HCT116 (cell line): ENCODE measurements at regions not wholly inside any gene's neighbourhood (a gene's known extent, or its start where the extent isn't known, plus 50 kb on each side); places are given as distances from the start of the nearest gene placed in this dataset.

ENCODE experiments used
- ELF1 ChIP-seq: IDR thresholded peaks from 2 replicates; pipeline ENCODE4 v1.6.1; 2012; ENCODE audit warnings: low read depth, borderline replicate concordance
- EZH2phosphoT487 ChIP-seq: fragments of 200-600 bp; IDR thresholded peaks from 2 replicates; pipeline ENCODE4 v1.6.1; 2018; ENCODE audit warnings: antibody characterized with exemption, borderline replicate concordance
- JUND ChIP-seq: IDR thresholded peaks from 2 replicates; pipeline ENCODE4 v1.6.1; 2012
- POLR2AphosphoS5 ChIP-seq: IDR thresholded peaks from 2 replicates; pipeline ENCODE4 v1.6.1; 2011; ENCODE audit warnings: mild to moderate bottlenecking, low read depth, low read length, moderate library complexity
- SRF ChIP-seq: IDR thresholded peaks from 2 replicates; pipeline ENCODE4 v1.6.1; 2012; ENCODE audit warnings: low read depth
- YY1 ChIP-seq: IDR thresholded peaks from 2 replicates; pipeline ENCODE4 v1.6.1; 2011; ENCODE audit warnings: low read length, low read depth, moderate library complexity, mild to moderate bottlenecking; ENCODE audit not compliant: insufficient replicate concordance; ENCODE audit errors: extremely low read depth
- TF ChIP-seq, protein P1 (sequence below), 3 experiments: fragments of 200-600 bp in 1 of 3; sonication (generic) in 1 of 3; IDR thresholded peaks in 2 of 3; conservative IDR thresholded peaks in 1 of 3; 2 replicates each; pipeline ENCODE4 v1.5.1; 2012 to 2017; ENCODE audit warnings: low read depth in 2 of 3, low read length in 2 of 3, antibody characterized with exemption in 1 of 3, borderline replicate concordance in 1 of 3, control low read depth in 1 of 3, mild to moderate bottlenecking in 1 of 3, mixed read lengths in 1 of 3, mixed run types in 1 of 3, moderate library complexity in 1 of 3; ENCODE audit not compliant: insufficient read depth in 1 of 3
- TF ChIP-seq, protein P2 (sequence below): IDR thresholded peaks from 2 replicates; pipeline ENCODE4 v1.6.1; 2012
- TF ChIP-seq, protein P3 (sequence below): IDR thresholded peaks from 2 replicates; pipeline ENCODE4 v1.6.1; 2012; ENCODE audit warnings: low read depth
- TF ChIP-seq, protein P4 (sequence below): IDR thresholded peaks from 2 replicates; pipeline ENCODE4 v1.6.1; 2012

DNA sequence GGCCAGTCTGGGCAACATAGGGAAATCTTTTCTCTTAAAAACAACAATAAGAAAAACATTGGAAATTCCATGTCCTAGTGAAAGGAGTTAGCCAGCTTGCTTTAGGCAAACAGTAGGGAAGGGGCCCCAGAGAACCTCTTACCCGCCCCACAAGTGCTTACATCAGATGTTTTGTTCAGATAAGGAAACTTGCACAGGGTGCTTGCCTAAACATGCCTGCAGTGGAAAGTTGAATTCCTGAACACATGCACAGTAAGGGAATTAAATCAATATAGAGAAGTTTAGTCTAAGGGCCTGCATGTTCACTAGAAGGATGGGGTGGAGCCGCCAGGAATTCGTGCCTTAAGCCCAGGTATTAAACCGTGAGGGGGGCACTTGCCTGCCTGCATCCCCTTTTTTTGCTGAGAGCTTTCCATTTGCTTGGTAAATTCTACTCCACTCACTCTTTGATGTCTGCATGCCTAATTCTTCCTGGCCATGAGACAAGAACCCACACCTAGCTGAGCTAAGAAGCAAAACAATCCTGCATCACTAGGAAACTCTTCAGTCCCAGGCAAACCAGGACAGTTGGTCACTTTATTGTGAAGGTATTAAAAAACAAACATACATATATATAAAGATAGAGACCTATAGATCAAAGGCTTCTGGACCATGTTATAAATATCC is 499.0 kb downstream of the SIPA1L2 start:
- TF ChIP-seq, protein P1, sequence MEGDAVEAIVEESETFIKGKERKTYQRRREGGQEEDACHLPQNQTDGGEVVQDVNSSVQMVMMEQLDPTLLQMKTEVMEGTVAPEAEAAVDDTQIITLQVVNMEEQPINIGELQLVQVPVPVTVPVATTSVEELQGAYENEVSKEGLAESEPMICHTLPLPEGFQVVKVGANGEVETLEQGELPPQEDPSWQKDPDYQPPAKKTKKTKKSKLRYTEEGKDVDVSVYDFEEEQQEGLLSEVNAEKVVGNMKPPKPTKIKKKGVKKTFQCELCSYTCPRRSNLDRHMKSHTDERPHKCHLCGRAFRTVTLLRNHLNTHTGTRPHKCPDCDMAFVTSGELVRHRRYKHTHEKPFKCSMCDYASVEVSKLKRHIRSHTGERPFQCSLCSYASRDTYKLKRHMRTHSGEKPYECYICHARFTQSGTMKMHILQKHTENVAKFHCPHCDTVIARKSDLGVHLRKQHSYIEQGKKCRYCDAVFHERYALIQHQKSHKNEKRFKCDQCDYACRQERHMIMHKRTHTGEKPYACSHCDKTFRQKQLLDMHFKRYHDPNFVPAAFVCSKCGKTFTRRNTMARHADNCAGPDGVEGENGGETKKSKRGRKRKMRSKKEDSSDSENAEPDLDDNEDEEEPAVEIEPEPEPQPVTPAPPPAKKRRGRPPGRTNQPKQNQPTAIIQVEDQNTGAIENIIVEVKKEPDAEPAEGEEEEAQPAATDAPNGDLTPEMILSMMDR (IDR thresholded peaks at IDR 0.05 in 2 of 3, conservative IDR thresholded peaks at IDR 0.05 in 1 of 3; ENCODE audit: borderline replicate concordance in 1 of 3, insufficient read depth in 1 of 3, low read depth in 2 of 3, low read length in 2 of 3), result no peak
- TF ChIP-seq YY1, result no peak
- TF ChIP-seq, protein P2, sequence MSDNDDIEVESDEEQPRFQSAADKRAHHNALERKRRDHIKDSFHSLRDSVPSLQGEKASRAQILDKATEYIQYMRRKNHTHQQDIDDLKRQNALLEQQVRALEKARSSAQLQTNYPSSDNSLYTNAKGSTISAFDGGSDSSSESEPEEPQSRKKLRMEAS, result no peak
- TF ChIP-seq, protein P3, sequence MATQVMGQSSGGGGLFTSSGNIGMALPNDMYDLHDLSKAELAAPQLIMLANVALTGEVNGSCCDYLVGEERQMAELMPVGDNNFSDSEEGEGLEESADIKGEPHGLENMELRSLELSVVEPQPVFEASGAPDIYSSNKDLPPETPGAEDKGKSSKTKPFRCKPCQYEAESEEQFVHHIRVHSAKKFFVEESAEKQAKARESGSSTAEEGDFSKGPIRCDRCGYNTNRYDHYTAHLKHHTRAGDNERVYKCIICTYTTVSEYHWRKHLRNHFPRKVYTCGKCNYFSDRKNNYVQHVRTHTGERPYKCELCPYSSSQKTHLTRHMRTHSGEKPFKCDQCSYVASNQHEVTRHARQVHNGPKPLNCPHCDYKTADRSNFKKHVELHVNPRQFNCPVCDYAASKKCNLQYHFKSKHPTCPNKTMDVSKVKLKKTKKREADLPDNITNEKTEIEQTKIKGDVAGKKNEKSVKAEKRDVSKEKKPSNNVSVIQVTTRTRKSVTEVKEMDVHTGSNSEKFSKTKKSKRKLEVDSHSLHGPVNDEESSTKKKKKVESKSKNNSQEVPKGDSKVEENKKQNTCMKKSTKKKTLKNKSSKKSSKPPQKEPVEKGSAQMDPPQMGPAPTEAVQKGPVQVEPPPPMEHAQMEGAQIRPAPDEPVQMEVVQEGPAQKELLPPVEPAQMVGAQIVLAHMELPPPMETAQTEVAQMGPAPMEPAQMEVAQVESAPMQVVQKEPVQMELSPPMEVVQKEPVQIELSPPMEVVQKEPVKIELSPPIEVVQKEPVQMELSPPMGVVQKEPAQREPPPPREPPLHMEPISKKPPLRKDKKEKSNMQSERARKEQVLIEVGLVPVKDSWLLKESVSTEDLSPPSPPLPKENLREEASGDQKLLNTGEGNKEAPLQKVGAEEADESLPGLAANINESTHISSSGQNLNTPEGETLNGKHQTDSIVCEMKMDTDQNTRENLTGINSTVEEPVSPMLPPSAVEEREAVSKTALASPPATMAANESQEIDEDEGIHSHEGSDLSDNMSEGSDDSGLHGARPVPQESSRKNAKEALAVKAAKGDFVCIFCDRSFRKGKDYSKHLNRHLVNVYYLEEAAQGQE, result no peak
- no peak for TF ChIP-seq JUND
- TF ChIP-seq SRF, result no peak
- TF ChIP-seq, protein P4, sequence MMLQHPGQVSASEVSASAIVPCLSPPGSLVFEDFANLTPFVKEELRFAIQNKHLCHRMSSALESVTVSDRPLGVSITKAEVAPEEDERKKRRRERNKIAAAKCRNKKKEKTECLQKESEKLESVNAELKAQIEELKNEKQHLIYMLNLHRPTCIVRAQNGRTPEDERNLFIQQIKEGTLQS, result no peak
- no peak for TF ChIP-seq EZH2phosphoT487
- TF ChIP-seq ELF1, result no peak
- TF ChIP-seq POLR2AphosphoS5, result no peak
